ENCODE measurements at regions not wholly inside any gene's neighbourhood (a gene's known extent, or its start where the extent isn't known, plus 50 kb on each side); places are given as distances from the start of the nearest gene placed in this dataset.

- H4K20me1 ChIP-seq (ENCODE audit: insufficient read depth) = no peaks in the 10 kb centered on the region
- no peak overlapping the region for H3K4me3 ChIP-seq (replicated peaks in 1 of 2; ENCODE audit: low read depth in 1 of 2, low read length in 2 of 2)
- BruUV-seq (replicated peaks) = no TSS peak
- no peaks in the 10 kb centered on the region for H3K27me3 ChIP-seq (ENCODE audit: insufficient read depth, low read length)
- no peaks in the 10 kb centered on the region for H3K4me1 ChIP-seq (ENCODE audit: control insufficient read depth in 1 of 2, insufficient read depth in 2 of 2, low read length in 2 of 2)
- H2AFZ ChIP-seq (ENCODE audit: low read depth, low read length, poor library complexity, severe bottlenecking) = no peak overlapping the region
- TF ChIP-seq SIN3A (IDR thresholded peaks at IDR 0.05; ENCODE audit: low read depth) = no peak
- no peak for TF ChIP-seq JUND (IDR thresholded peaks at IDR 0.05)
- TF ChIP-seq POLR2AphosphoS5 (IDR thresholded peaks at IDR 0.05; ENCODE audit: low read depth, low read length) = no peak
- TF ChIP-seq ZBTB33 (IDR thresholded peaks at IDR 0.05; ENCODE audit: extremely low read depth, insufficient replicate concordance, low read length) = no peak
- no peak for TF ChIP-seq SRF (IDR thresholded peaks at IDR 0.05; ENCODE audit: low read depth)
- H3K4me2 ChIP-seq (ENCODE audit: low read length) = no peak overlapping the region
- RAD21 ChIA-PET (ENCODE audit: low non-redundant PET in 1 of 2, low total read pairs in 2 of 2, uncharacterized antibody in 2 of 2, unreplicated experiment in 2 of 2) = no interaction called here
- POLR2A ChIA-PET = no interaction called here
- H3K27ac ChIP-seq (ENCODE audit: low read depth, low read length) = no peak overlapping the region
- no peak for DNase-seq (ENCODE audit: low read depth, low spot score)
- H3K79me2 ChIP-seq (ENCODE audit: insufficient read depth, low read length) = no peaks in the 10 kb centered on the region
- H3K9me2 ChIP-seq (ENCODE audit: insufficient read depth) = no peaks in the 10 kb centered on the region
- no peaks in the 10 kb centered on the region for H3K36me3 ChIP-seq (ENCODE audit: control insufficient read depth in 1 of 2, insufficient read depth in 2 of 2, low read length in 2 of 2)
- intact Hi-C loops (cut with micrococcal nuclease) = no loop called here
- ATAC-seq = no peak
- CTCF ChIA-PET = no interaction called here
- peaks cover 6 to 26% of the 10 kb centered on the region in 2 experiments; a peak in 2 of 4 replicates for H3K9me3 ChIP-seq (ENCODE audit: control insufficient read depth in 1 of 2, insufficient read depth in 1 of 2, low read depth in 1 of 2, low read length in 2 of 2)
- no peak overlapping the region for H3K9ac ChIP-seq (ENCODE audit: low read length)
Observed at GRCh38 chr5:3349704-3350565, 245.7 kb upstream of the IRX1 start.
